Skeletal muscle tissue (tissue), 3 donors: ENCODE measurements at regions not wholly inside any gene's neighbourhood (a gene's known extent, or its start where the extent isn't known, plus 50 kb on each side); places are given as distances from the start of the nearest gene placed in this dataset.
"Not testable (repeated sequence)": the region's sequence is repeated elsewhere in the genome, so short reads cannot be mapped to it uniquely, and the experiment has no call there.

Experiments
- H3K27ac ChIP-seq: one replicate; pipeline ENCODE4 v1.7.0; 2013; ENCODE audit warnings: mild to moderate bottlenecking, low read depth, low read length, inconsistent platforms
- H3K27me3 ChIP-seq, 3 donors: one replicate each; pipeline ENCODE4 v1.7.0; 2013; ENCODE audit warnings: low read length in 3 of 3; ENCODE audit not compliant: control insufficient read depth in 3 of 3, insufficient read depth in 3 of 3
- H3K36me3 ChIP-seq, 3 donors: one replicate each; pipeline ENCODE4 v1.7.0; 2013; ENCODE audit warnings: low read length in 3 of 3; ENCODE audit not compliant: control insufficient read depth in 3 of 3, insufficient read depth in 3 of 3
- H3K4me1 ChIP-seq, 3 donors: one replicate each; pipeline ENCODE4 v1.7.0; 2013; ENCODE audit warnings: low read length in 3 of 3, mild to moderate bottlenecking in 3 of 3; ENCODE audit not compliant: control insufficient read depth in 3 of 3, insufficient read depth in 3 of 3
- H3K4me3 ChIP-seq, 3 donors: one replicate each; pipeline ENCODE4 v1.7.0; 2013; ENCODE audit warnings: low read length in 3 of 3
- H3K9ac ChIP-seq, 3 donors: one replicate each; pipeline ENCODE4 v1.7.0; 2013; ENCODE audit warnings: low read length in 3 of 3, mild to moderate bottlenecking in 3 of 3, moderate library complexity in 2 of 3, low read depth in 1 of 3
- H3K9me3 ChIP-seq, 3 donors: one replicate each; pipeline ENCODE4 v1.7.0; 2013; ENCODE audit warnings: low read length in 3 of 3; ENCODE audit not compliant: control insufficient read depth in 3 of 3
- donor health status: Osteomylitis.

GRCh38 chrX:55883541-55883940 lies 166.0 kb downstream of the RRAGB start:
- H3K27ac ChIP-seq, H3K9me3 ChIP-seq, H3K36me3 ChIP-seq, H3K4me1 ChIP-seq, H3K9ac ChIP-seq, H3K4me3 ChIP-seq, H3K27me3 ChIP-seq: not testable (repeated sequence)

GRCh38 chrX:55907968-55908607 lies 190.5 kb downstream of the RRAGB start:
- H3K4me3 ChIP-seq: peak overlapping the region; percentile 70 to 79 (median 77)
- H3K9me3 ChIP-seq: no peaks in the 10 kb centered on the region
- H3K27me3 ChIP-seq: peaks cover 0 to 4% (median 0%) of the 10 kb centered on the region in 3 donors
- H3K9ac ChIP-seq: peak overlapping the region; percentile 61 to 69 (median 68)
- no peaks in the 10 kb centered on the region for H3K4me1 ChIP-seq
- no peaks in the 10 kb centered on the region for H3K36me3 ChIP-seq
- H3K27ac ChIP-seq: no peak overlapping the region

GRCh38 chrX:55908661-55909212 lies 191.2 kb downstream of the RRAGB start:
- no peak overlapping the region for H3K27ac ChIP-seq
- no peaks in the 10 kb centered on the region for H3K9me3 ChIP-seq
- peak overlapping the region; percentile 61 to 69 (median 68) for H3K9ac ChIP-seq
- H3K27me3 ChIP-seq: peaks cover 0 to 4% (median 0%) of the 10 kb centered on the region in 3 donors
- H3K4me3 ChIP-seq: peak overlapping the region; percentile 70 to 79 (median 77)
- H3K36me3 ChIP-seq: no peaks in the 10 kb centered on the region
- H3K4me1 ChIP-seq: no peaks in the 10 kb centered on the region

GRCh38 chrX:55919367-55920221 lies 202.0 kb downstream of the RRAGB start:
- Histone ChIP-seq H3K27ac (no peak overlapping the region), H3K36me3 (no peaks in the 10 kb centered on the region), H3K9me3 (no peaks in the 10 kb centered on the region), H3K4me1 (no peaks in the 10 kb centered on the region), H3K27me3 (no peaks in the 10 kb centered on the region), H3K9ac (no peak overlapping the region), H3K4me3 (no peak overlapping the region)

- Histone ChIP-seq H3K9ac (no peak overlapping the region), H3K27ac (no peak overlapping the region), H3K4me1 (no peaks in the 10 kb centered on the region), H3K27me3 (no peaks in the 10 kb centered on the region), H3K9me3 (no peaks in the 10 kb centered on the region), H3K36me3 (no peaks in the 10 kb centered on the region), H3K4me3 (no peak overlapping the region)
Observed at GRCh38 chrX:55924574-55924973, 207.0 kb downstream of the RRAGB start.

GRCh38 chrX:55928529-55928928 lies 211.0 kb downstream of the RRAGB start:
- H3K36me3 ChIP-seq, H3K27me3 ChIP-seq, H3K9ac ChIP-seq, H3K27ac ChIP-seq, H3K4me1 ChIP-seq, H3K9me3 ChIP-seq, H3K4me3 ChIP-seq: not testable (repeated sequence)
